ENCODE measurements at regions not wholly inside any gene's neighbourhood (a gene's known extent, or its start where the extent isn't known, plus 50 kb on each side); places are given as distances from the start of the nearest gene placed in this dataset.

- H3K27me3 Mint-ChIP-seq = peaks cover 17% of the 10 kb centered on the region
- no peak overlapping the region for H3K27ac Mint-ChIP-seq
- DNase-seq = no peak
- no peaks in the 10 kb centered on the region for H3K4me1 Mint-ChIP-seq
- no peaks in the 10 kb centered on the region for H3K36me3 Mint-ChIP-seq (ENCODE audit: low read depth)
- ChIA-PET CTCF (no interaction called here), POLR2A (no interaction called here)
- H3K4me3 Mint-ChIP-seq = no peak overlapping the region
- H3K9me3 Mint-ChIP-seq = no peaks in the 10 kb centered on the region
These were observed 341.1 kb downstream of the CXCL12 start for GRCh38 chr10:44043646-44044375.

GRCh38 chr10:44042926-44043602 lies 341.8 kb downstream of the CXCL12 start:
- Mint-ChIP-seq H3K4me3 (no peak overlapping the region), H3K27ac (no peak overlapping the region), H3K27me3 (peaks cover 16% of the 10 kb centered on the region), H3K36me3 (ENCODE audit: low read depth) (no peaks in the 10 kb centered on the region), H3K9me3 (no peaks in the 10 kb centered on the region), H3K4me1 (no peaks in the 10 kb centered on the region)
- ChIA-PET CTCF (no interaction called here), POLR2A (no interaction called here)
- DNase-seq = no peak

- POLR2A ChIA-PET = no interaction called here
- Mint-ChIP-seq H3K27ac (no peak overlapping the region), H3K27me3 (peaks cover 9% of the 10 kb centered on the region), H3K36me3 (ENCODE audit: low read depth) (no peaks in the 10 kb centered on the region), H3K9me3 (no peaks in the 10 kb centered on the region), H3K4me3 (no peak overlapping the region), H3K4me1 (no peaks in the 10 kb centered on the region)
- no peak for DNase-seq
- CTCF ChIA-PET = no interaction called here
These were observed 342.7 kb downstream of the CXCL12 start for GRCh38 chr10:44042075-44042770.

DNA sequence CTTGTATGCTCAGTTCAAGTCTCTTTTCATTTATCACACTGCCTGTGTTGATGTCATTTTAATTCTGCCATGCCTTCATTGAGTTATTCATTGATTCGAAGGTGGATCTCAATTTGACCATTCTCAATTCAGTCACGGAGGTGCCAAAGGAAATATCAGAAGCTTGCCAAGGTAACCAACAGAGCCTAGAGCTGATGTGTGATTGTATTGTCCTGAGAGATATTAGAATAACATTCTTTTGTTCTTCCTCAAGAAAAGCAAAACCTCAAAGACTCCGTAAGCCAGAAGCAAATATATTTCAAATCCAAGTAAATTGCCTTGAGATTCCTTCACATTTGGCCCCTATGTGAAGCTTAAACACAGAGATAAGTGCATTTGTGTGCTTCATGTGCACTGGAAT lies 345.3 kb downstream of the CXCL12 start:
- no peak for DNase-seq
- CTCF ChIA-PET = interaction anchor here (1.0 kb wide), 1 partner anchor 350 kb away, joined by 3 read pairs; no protein-coding TSS in a partner anchor
- peaks cover 2% of the 10 kb centered on the region for H3K27me3 Mint-ChIP-seq
- H3K4me3 Mint-ChIP-seq = no peak overlapping the region
- H3K27ac Mint-ChIP-seq = no peak overlapping the region
- H3K9me3 Mint-ChIP-seq = no peaks in the 10 kb centered on the region
- POLR2A ChIA-PET = no interaction called here
- no peaks in the 10 kb centered on the region for H3K4me1 Mint-ChIP-seq
- H3K36me3 Mint-ChIP-seq (ENCODE audit: low read depth) = no peaks in the 10 kb centered on the region

GRCh38 chr10:44036425-44036824 lies 348.5 kb downstream of the CXCL12 start:
- H3K9me3 Mint-ChIP-seq = no peaks in the 10 kb centered on the region
- H3K4me3 Mint-ChIP-seq = no peak overlapping the region
- no peaks in the 10 kb centered on the region for H3K4me1 Mint-ChIP-seq
- ChIA-PET POLR2A (no interaction called here), CTCF (no interaction called here)
- no peak overlapping the region for H3K27ac Mint-ChIP-seq
- peaks cover 5% of the 10 kb centered on the region for H3K27me3 Mint-ChIP-seq
- no peak for DNase-seq
- H3K36me3 Mint-ChIP-seq (ENCODE audit: low read depth) = no peaks in the 10 kb centered on the region

- ChIA-PET CTCF (no interaction called here), POLR2A (no interaction called here)
- H3K27ac Mint-ChIP-seq = no peak overlapping the region
- H3K9me3 Mint-ChIP-seq = no peaks in the 10 kb centered on the region
- no peak overlapping the region for H3K4me3 Mint-ChIP-seq
- no peaks in the 10 kb centered on the region for H3K4me1 Mint-ChIP-seq
- DNase-seq = no peak
- H3K36me3 Mint-ChIP-seq (ENCODE audit: low read depth) = no peaks in the 10 kb centered on the region
- H3K27me3 Mint-ChIP-seq = peaks cover 5% of the 10 kb centered on the region
These were observed 349.3 kb downstream of the CXCL12 start for GRCh38 chr10:44035474-44036197.

DNA sequence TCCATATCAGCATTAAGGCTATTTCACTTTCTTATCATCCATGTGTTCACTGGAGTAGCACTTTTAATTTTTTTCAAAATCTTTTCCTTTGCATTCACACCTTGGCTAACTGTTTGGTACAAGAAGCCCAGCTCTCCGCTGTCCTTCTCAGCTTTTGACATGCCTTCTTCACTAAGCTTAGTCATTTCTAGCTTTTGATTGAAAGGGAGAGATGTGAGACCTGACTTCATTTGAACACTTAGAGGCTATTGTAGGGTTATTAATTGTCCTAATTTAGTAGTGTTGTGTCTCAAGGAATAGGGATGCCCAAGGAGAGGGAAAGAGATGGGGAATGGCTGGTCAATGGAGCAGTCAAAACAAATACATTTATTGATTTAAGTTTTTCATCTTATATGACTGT lies 350.0 kb downstream of the CXCL12 start:
- no peak for DNase-seq
- peaks cover 3% of the 10 kb centered on the region for H3K27me3 Mint-ChIP-seq
- no peak overlapping the region for H3K27ac Mint-ChIP-seq
- H3K4me1 Mint-ChIP-seq = no peaks in the 10 kb centered on the region
- ChIA-PET CTCF (no interaction called here), POLR2A (no interaction called here)
- H3K36me3 Mint-ChIP-seq (ENCODE audit: low read depth) = no peaks in the 10 kb centered on the region
- H3K9me3 Mint-ChIP-seq = no peaks in the 10 kb centered on the region
- H3K4me3 Mint-ChIP-seq = no peak overlapping the region

DNA sequence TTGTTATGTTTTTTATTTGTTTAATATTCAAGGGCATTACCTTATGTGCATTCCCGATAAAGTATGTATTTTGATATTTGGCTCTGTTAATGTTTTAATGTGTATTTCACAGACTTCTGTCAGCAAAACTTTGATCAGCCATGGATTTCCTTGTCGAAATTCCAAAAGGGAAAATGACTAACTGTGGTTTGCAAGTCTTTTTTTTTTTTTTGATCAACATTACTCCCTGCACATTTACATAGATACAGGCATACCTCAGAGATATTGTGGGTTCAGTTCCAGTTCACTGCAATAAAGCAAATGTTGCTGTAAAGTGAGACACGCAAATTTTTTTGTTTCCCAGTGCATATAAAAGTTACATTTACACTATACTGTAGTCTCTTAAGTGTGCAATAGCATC lies 351.9 kb downstream of the CXCL12 start:
- CTCF ChIA-PET = no interaction called here

GRCh38 chr10:44032216-44032615 lies 352.7 kb downstream of the CXCL12 start:
- H3K4me1 Mint-ChIP-seq = no peaks in the 10 kb centered on the region
- ChIA-PET POLR2A (no interaction called here), CTCF (no interaction called here)
- no peak overlapping the region for H3K4me3 Mint-ChIP-seq
- H3K9me3 Mint-ChIP-seq = no peaks in the 10 kb centered on the region
- DNase-seq = no peak
- H3K27ac Mint-ChIP-seq = no peak overlapping the region
- no peaks in the 10 kb centered on the region for H3K36me3 Mint-ChIP-seq (ENCODE audit: low read depth)
- H3K27me3 Mint-ChIP-seq = peaks cover 3% of the 10 kb centered on the region

More for the DNA sequence above, 351.9 kb downstream of the CXCL12 start:
- DNase-seq = no peak
- H3K4me1 Mint-ChIP-seq = no peaks in the 10 kb centered on the region
- H3K27me3 Mint-ChIP-seq = peaks cover 3% of the 10 kb centered on the region
- H3K4me3 Mint-ChIP-seq = no peak overlapping the region
- H3K36me3 Mint-ChIP-seq (ENCODE audit: low read depth) = no peaks in the 10 kb centered on the region
- H3K27ac Mint-ChIP-seq = no peak overlapping the region
- H3K9me3 Mint-ChIP-seq = no peaks in the 10 kb centered on the region
- POLR2A ChIA-PET = no interaction called here

DNA sequence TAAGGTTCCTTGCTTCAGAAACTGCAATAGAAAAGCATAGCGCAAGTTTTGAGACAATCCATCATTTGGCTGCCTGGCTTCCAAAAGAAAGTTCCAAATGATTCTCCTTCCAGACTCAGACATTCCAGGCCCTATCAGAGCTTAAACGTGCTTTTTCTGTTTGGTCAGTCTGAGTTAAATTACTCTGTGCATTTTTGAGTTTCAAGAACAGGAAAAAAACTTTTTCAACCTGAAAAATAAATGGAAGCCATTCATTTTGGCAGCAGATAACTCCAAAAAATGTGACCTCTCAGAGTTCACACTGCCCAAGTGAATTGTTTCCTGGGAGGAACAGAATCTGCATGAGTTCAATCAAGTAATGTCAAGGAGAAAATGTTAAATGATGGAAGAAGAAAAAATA lies 354.2 kb downstream of the CXCL12 start:
- Mint-ChIP-seq H3K4me3 (no peak overlapping the region), H3K27ac (no peak overlapping the region), H3K27me3 (peaks cover 7% of the 10 kb centered on the region), H3K9me3 (no peaks in the 10 kb centered on the region), H3K36me3 (ENCODE audit: low read depth) (no peaks in the 10 kb centered on the region), H3K4me1 (no peaks in the 10 kb centered on the region)
- ChIA-PET POLR2A (no interaction called here), CTCF (interaction anchor here (1.7 kb wide), 1 partner anchor 21 kb away, joined by 4 read pairs; no protein-coding TSS in a partner anchor)
- DNase-seq = no peak

DNA sequence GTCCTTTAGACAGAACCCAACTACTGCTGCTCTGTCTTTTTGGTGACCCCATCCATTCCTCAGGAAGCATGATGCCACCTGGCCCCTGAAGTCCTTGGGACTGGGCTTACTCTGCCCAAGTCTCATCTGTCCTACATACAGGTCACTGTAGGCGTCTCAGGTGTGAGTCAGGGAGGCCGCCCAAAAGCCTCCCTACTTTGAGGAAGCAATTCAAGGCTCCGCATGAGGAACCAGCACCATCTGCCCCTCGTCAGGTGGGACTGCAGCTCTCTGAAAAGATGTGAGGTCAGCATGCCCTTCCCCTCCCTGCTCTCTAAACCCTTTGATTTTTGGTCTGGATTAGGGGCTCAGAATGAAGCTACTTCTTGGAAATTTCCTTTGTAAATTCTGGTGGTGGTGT lies 354.8 kb downstream of the CXCL12 start:
- Mint-ChIP-seq H3K9me3 (no peaks in the 10 kb centered on the region), H3K27me3 (peaks cover 12% of the 10 kb centered on the region), H3K27ac (no peak overlapping the region), H3K4me1 (no peaks in the 10 kb centered on the region), H3K36me3 (ENCODE audit: low read depth) (no peaks in the 10 kb centered on the region), H3K4me3 (no peak overlapping the region)
- CTCF ChIA-PET = interaction anchor here (1.7 kb wide), 1 partner anchor 22 kb away, joined by 4 read pairs; no protein-coding TSS in a partner anchor
- POLR2A ChIA-PET = no interaction called here
- peak; percentile 18 for DNase-seq

GRCh38 chr10:44028384-44029137 lies 356.3 kb downstream of the CXCL12 start:
- POLR2A ChIA-PET = no interaction called here
- no peak for DNase-seq
- Mint-ChIP-seq H3K4me1 (no peaks in the 10 kb centered on the region), H3K4me3 (no peak overlapping the region), H3K27me3 (peaks cover 10% of the 10 kb centered on the region), H3K27ac (no peak overlapping the region), H3K36me3 (ENCODE audit: low read depth) (no peaks in the 10 kb centered on the region), H3K9me3 (no peaks in the 10 kb centered on the region)
- CTCF ChIA-PET = interaction anchor here (1.2 kb wide), 1 partner anchor 339 kb away, joined by 3 read pairs; no protein-coding TSS in a partner anchor
